Superior temporal gyrus (tissue), 1 donor: ENCODE measurements at regions not wholly inside any gene's neighbourhood (a gene's known extent, or its start where the extent isn't known, plus 50 kb on each side); places are given as distances from the start of the nearest gene placed in this dataset.
"Not testable (repeated sequence)": the region's sequence is repeated elsewhere in the genome, so short reads cannot be mapped to it uniquely, and the experiment has no call there.

Experiments
- DNase-seq: peaks from one replicate; pipeline ENCODE4 v3.0.0-alpha.2; 2016; ENCODE audit errors: extremely low spot score

DNA sequence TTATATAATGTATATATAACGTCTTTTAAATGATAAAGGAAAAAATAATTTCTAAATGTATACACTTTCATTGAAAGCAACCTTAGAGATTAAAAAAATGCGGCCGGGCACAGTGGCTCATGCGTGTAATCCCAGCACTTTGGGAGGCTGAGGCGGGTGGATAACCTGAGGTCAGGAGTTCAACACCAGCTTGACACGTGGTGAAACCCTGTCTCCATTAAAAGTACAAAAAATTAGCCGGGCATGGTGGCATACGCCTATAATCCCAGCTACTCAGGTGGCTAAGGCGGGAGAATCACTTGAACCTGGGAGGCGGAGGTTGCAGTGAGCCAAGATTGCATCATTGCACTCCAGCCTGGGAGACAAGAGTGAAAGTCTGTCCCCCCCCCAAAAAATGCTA, 303.7 kb upstream of the ZC3H15 start:
- not testable (repeated sequence) for DNase-seq

DNA sequence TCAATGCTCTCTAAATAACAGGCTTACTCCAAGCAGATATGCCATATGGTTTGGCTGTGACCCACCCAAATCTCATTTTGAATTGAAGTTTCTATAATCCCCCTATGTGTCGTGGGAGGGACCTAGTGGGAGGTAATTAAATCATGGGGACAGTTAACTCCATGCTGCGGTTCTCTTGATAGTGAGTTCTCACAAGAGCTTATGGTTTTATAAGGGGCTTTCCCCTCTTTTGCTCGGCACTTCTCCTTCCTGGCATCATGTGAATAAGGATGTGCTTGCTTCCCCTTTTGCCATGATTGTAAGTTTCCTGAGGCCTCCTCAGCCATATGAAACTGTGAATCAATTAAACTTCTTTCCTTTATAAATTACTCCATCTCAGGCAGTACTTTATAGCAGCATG, 302.7 kb upstream of the ZC3H15 start:
- no peak for DNase-seq

DNA sequence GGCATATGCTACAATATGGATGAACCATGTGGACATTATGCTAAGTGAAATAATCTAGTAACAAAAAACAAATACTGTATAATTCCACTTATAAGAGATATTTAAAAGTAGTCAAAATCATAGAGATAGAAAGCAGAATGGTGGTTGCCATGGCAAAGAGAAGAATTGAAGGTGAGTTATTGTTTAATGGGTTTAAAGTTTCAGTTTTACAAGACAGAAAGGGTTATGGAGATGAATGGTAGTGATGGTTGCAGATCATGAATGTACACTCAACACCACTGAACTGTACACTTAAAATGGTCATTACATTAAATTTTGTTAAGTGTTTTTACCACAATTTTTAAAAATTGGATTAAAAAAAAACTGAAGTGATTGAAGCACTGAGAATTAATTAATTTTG, 298.2 kb upstream of the ZC3H15 start:
- no peak for DNase-seq

DNA sequence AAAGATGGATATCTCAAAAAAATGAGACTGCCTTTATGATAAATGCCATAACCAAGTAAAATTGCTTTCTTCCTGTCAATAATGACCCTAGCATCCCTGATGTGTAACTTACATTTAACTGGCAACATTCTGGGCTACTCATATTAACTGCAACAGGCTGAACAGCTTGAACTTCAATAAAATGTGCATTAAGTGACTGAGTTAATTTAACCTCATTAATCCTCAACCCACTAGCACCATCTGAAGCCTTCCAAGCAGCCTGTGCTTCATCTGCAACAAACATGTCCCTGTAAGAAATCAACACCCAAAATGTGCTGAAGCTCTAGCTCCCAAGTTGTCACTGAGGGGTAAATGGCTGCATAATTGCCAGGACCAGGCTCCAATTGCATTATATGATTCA, 296.2 kb upstream of the ZC3H15 start:
- DNase-seq: no peak

DNA sequence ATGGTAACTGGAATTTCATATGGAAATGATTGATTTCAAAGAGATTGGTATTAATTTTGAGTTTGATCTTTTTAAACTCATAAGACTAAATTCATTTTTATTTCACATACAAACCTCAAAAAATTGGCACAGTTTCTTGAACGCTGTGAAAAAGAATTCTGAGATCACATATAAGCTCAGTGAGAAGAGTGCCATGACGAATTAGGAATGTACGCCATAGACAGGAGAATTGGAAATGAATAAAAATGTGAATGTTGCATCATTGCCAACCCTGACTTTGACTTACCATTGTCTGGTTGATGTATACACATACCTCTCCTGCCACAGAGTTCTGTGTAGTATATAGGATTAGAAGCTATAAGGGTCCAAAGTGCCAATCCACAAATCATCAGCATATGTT, 290.4 kb upstream of the ZC3H15 start:
- no peak for DNase-seq

DNA sequence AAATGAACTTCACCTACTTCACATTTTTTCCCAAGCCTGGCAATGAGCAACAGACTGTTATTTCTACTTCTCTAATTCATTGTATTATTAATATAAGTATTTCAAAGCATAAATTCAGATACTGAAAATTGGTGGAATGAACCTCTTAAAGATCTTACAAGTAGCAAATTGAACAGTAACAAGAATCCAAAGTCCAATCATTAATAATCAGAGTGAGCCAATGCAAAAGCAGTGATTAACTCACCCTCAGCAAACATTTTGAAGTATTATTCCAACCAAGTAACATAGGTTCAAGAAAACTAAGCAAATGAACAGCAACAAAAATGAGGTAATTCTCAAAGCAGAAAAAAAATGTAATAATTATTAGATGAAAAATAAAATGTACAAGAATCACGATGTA, 288.1 kb upstream of the ZC3H15 start:
- no peak for DNase-seq

DNA sequence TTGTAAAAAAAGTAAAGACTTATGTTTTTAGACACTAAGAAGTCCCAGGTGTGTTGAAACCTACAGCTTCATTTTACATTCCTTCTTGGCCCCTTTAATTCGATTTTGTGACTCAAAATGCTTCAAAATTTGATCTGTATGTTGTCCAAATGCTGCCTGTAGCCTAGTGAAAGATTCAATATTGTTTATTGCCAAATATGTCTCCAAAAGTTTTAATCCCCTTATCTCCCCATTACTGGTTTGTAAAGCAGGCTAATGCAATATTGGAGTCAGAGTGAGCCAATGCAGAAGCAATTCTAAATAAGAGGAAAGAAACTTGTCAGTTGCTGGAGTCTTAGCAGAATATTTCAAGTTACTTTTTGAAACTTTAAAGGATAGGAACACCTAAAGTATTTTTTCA, 287.0 kb upstream of the ZC3H15 start:
- DNase-seq: no peak

DNA sequence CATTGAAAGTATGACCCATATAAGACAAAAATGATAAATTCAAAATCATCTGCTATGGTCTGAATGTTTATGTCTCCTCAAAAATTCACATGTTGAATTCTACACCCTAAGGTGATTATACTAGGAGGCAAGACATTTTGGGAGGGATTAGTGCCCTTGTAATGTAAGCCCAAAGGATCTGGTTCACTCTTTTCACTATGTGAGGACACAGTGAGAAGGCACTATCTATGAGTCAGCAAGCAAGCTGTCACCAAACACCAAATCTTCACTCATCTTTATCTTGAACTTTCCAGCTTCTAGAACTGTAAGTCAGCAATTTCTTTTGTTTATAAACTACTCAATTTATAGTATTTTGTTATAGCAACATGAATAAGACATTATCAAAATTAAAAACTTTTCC, 284.7 kb upstream of the ZC3H15 start:
- DNase-seq: no peak

DNA sequence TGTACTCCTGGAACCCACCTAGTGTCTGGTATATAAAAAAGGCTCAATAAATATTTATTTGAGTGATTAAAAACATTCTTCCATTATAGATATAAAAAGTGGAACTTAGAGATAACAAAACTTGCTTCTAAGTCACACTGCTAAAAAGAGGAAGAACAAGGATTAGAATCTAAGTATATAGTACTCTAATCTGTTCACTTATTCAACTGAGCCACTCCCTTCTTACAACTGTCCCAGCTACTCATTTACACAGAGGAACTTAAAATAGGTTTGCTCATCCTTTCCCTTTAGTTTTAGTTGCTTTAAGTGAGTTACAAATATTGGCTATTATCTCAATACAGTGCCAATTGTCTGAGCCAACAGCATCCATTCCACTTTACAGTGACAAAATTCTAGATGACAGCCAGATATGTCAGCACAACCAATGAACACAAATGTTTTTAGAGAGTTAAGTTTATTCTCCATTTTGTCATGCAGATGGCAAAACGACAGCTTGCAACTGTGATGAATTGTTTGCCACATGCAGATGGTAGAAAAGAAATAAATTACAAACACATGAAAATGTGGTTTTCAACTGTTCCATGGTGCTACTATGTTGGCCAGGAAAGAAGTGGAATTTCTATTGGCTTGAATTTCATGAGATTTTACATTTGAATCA, 280.7 kb upstream of the ZC3H15 start:
- no peak for DNase-seq

DNA sequence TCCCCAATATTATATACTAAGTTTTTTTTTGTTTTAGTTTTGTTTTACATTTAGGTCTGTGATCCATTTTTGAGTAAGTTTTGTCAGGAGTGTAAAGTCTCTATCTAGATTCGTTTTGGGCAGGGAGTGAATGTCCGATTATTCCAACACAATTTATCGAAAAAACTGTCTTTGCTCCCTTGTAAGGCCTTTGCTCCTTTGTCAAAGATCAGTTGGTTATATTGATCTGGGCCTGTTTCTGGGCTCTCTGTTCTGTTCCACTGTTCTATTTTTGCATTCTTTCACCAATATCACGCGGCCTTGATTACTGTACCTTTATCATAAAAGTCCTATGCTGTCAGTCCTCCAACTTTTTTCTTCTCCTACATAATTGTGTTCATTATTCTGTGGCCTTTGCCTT, 276.5 kb upstream of the ZC3H15 start:
- DNase-seq: no peak

DNA sequence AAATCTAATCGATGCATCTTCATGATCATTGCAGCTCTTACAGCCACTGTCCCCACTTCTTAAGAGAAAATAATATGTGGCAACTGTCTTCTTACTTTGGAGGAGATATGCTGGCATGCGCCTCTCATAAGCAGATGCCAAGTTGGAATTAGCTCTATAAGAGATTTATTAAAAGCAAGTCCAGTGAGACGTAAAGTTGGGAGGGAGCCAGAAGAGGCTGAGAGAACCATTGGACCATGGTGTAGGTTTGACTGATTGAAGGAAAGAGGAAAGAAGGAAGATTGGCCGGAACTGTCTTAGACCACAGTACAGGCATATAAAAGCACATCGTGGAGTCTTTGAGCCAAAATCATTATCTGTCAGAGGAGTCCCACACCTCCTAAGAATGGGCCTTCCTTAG, 265.7 kb upstream of the ZC3H15 start:
- DNase-seq: no peak

DNA sequence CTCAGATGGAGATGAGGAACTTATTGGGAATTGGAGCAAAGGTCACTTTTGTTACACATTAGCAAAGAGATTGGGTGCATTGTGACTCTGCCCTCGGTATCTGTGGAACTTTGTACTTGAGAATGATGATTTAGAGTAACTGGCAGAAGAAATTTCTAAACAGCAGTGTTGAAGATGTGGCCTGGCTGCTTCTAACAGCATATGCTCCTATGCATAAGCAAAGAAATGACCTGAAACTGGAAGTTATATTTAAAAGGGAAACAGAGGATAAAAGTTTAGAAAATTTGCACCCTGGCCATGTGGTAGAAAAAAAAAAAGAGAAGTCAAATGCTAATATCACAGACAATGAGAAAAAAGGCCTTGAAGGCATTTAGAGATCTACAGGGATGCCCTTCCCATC, 256.8 kb upstream of the ZC3H15 start:
- DNase-seq: no peak

DNA sequence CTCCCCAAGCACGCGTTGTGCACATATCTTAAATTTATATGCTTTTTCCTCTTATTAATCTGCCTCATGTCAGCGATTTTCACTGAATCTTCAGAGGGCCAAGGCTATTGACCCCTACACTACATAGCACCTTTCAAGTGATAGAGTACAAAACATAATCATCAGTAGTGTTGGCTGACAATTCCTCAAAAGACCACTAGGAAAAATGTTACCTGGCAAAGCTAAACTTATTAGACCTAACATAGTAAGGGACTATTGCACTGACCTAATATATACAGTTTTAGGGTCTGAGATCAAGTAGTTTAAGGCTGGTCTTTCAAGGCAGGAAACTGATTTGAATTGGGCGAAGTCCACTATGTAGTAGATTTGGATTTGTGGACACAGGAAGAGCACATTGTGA, 244.2 kb upstream of the ZC3H15 start:
- no peak for DNase-seq

DNA sequence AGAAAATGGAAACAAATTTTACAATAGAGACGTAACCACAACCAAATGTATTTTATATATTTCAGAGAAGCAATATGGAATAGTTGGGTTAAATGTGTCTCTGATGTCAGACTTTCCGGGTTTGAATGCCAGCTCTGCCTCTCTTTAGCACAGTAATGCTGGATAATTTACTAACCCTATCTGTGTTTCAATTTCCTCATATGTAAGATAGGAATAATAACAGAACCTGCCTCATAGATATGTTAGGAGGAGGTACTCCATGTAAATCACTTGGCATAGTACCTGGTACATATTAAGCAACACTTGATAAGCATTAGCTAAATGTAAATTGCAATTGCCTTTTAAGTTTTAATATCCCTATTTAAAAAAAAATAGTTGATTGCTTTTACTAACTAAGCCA, 231.3 kb upstream of the ZC3H15 start:
- no peak for DNase-seq

DNA sequence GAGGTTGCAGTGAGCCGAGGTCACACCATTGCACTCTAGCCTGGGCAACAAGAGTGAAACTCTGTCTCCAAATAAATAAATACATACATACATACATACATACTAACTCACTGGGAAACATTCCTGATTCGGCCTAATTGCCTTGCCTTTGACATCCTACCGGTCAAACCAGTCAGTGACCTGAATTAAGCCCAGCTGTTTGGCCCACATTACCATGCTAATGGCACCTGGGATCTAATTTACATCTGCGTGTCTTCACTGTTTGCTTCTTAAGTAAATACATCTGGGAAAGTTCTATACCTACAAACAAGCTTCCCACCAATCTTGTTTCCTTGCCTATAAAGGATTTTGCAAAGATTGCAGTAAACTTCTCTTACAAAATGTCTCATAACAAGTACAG, 230.2 kb upstream of the ZC3H15 start:
- no peak for DNase-seq

DNA sequence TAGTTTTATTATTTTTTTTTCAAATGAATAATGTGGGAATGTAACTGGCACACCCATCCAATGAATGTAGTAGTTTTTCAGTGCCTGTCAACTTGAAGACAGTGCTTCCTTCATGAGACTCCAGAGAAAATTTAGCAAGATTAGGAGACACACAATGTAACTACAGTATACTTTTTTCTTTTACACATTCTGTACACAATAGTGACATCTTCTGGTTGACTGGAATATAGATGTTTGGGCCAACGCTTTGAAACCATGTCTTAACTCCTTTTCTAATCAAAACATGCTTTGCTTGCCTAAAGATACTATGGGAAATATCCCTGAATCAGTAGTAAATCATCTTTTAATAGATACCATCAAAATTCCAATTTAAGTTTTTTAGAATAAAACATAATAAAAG, 229.5 kb upstream of the ZC3H15 start:
- DNase-seq: peak; percentile 82

DNA sequence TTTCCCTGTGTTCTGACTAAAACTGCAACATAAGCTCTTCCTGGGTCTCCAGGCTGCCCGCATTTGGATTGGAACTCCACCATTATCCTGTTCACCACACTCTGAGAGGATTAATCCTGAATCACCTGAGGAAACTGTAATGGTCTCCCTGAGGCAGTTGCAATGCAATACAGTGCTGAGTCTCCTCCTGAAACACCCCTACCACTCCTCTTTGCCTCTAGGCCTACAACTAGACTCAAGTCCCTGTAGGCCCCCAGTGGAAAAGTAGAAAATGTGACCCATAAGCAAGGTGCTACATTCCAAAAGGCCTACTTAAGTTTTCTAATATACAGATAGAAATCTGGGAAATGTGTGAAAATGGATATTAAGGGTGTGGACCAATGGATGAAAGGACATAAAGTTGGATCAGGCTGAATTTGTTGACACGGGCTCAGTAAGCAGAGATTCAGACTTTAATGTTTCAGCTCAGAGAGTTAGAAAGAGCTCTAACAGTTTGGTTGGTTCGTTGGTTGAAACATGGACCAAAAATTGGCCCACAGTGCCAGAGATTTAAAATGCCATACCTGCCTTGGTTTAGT, 222.3 kb upstream of the ZC3H15 start:
- DNase-seq: no peak

DNA sequence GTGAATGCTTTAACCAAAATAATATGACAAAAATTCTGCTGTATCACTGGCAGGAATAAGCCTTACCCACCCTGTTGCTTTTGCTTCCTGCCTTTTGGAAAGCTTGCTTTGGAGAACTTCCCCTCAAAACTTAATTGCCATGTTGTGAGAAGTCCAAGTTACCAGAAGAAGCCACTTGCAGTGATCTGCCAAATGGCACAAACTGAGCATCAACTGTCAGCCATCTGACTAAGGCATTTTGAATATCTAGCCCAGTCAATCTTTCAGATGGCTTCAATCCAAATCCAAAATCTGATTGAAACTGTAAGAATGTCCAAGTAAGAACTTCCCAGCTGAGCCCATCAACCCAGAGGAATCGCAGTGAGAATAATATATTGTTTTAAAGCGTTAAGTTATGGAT, 216.5 kb upstream of the ZC3H15 start:
- no peak for DNase-seq

DNA sequence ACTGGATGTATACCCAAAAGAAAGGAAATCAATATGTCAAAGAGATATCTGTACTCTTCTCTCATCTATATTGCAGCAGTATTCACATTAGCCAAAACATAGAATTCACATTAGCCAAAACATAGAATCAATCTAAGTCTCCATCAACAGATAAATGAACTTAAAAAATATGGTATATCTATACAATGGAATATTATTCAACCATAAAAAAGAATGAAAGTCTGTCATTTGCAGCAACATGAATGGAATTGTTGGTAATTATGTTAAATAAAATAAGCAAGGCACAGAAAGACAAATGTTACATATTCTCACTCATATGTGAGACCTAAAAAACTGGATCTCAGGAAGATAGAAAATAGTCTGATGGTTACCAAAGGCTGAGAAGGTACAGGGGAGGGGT, 212.1 kb upstream of the ZC3H15 start:
- no peak for DNase-seq

DNA sequence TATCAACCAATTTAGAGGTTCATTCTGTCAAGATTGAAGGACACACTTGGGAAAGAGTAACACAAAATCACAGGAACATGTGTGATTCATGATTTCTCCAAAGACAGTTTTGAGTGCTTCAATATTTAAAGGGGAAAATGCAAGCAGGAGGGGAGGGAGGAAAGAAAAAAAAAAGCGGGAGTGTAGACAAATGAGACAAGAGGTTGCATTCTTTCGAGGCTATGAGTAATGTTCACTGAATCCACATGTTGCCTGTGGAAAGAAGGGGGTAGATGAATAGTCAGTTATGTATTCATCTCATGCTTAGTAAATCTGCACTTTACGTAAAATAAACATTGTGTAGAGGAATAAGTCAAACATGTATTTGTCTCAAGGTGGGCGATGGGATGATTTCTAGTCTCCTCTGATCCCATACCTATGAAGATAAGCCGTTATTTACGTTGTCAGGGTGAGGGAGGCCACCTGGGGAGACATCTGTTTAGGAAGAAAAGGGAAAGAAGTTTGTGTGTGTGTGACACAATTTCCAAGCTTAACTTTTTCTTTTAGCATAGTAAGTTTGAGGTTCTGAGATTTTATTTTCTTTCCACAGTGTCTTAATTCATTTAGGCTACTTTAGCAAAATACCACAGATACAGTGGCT, 211.0 kb upstream of the ZC3H15 start:
- DNase-seq: no peak

DNA sequence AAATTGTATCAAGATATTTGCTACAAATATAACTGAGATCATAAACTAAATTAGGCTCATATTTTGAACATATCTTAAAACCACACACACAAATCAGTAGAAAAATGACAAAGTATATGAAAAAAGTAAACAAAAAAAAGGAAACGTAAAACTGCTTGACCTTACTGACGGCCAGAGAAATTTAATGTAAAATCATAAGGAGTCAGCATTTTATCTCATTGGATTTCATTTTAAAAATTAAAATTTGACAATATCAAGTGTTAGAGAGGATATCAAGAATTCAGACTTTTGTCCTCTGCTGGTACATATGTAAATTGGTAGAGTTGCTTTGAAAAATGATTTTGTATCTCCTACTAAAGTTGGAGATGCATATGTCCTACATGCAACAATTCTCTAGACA, 209.2 kb upstream of the ZC3H15 start:
- DNase-seq: no peak

DNA sequence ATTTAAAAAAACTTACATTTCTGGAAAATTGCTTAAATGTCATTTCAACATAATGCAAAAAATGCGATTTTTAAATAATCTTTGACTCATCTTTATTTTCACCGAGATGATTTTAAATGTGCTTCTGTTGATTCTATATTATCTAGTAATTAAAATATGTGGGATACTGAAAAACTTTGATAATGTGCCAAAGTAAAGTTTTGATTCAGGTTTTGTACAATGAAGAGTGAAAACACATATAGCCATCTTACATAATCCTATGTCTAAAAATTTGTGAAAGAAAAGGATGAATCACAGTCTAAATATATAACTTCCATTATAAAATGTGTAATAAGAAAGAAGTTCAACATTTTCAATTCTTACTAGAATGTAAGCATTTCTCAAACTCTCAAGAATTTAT, 204.3 kb upstream of the ZC3H15 start:
- DNase-seq: no peak

DNA sequence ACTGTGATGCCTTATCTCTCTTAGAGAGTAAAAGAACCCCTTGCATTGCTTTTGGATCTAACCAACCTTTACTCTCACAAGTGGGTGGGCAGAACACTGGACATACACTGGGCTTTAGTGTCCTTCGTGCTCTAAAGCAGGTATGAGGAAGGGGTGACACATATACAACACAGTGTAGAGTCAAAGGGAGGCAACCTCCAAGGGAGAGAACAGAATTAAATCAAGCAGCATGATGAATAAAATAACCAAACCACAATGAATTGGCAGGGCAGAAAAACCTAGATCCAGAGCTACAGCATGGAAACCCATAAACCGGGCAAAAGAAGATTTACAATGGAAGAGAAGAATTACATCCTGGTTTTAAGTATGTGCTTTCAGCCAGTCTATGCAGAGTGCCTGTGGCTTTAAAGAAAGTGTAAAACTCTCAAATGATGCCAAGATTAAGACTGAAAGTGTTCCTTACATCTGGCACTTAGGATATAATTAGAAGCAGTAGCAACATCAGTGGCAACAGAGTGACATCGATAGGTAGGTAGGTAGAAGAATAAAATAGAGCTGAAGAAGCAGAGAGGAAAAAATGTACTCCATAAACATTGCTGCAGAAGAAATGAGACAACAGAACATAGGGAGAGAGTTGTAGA, 191.7 kb upstream of the ZC3H15 start:
- no peak for DNase-seq
